ENCODE measurements at regions not wholly inside any gene's neighbourhood (a gene's known extent, or its start where the extent isn't known, plus 50 kb on each side); places are given as distances from the start of the nearest gene placed in this dataset.
"Not testable (repeated sequence)": the region's sequence is repeated elsewhere in the genome, so short reads cannot be mapped to it uniquely, and the experiment has no call there.

- WGBS, 2 donors = 76 to 78% methylated on average over 6 of the region's 6 CpGs
- no peaks in the 10 kb centered on the region for H3K36me3 ChIP-seq
- intact Hi-C loops (cut with DNase I) = no loop called here
- H3K27ac ChIP-seq = no peak overlapping the region
- no peak overlapping the region for H3K4me3 ChIP-seq
- DNase-seq = no peak
- H3K4me1 ChIP-seq = no peaks in the 10 kb centered on the region
- TF ChIP-seq POLR2A (IDR thresholded peaks at IDR 0.05) = no peak
- TF ChIP-seq EP300 (IDR thresholded peaks at IDR 0.05) = no peak
- TF ChIP-seq, protein P1, sequence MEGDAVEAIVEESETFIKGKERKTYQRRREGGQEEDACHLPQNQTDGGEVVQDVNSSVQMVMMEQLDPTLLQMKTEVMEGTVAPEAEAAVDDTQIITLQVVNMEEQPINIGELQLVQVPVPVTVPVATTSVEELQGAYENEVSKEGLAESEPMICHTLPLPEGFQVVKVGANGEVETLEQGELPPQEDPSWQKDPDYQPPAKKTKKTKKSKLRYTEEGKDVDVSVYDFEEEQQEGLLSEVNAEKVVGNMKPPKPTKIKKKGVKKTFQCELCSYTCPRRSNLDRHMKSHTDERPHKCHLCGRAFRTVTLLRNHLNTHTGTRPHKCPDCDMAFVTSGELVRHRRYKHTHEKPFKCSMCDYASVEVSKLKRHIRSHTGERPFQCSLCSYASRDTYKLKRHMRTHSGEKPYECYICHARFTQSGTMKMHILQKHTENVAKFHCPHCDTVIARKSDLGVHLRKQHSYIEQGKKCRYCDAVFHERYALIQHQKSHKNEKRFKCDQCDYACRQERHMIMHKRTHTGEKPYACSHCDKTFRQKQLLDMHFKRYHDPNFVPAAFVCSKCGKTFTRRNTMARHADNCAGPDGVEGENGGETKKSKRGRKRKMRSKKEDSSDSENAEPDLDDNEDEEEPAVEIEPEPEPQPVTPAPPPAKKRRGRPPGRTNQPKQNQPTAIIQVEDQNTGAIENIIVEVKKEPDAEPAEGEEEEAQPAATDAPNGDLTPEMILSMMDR (IDR thresholded peaks at IDR 0.05) = no peak
- H3K27me3 ChIP-seq = no peaks in the 10 kb centered on the region
- no peaks in the 10 kb centered on the region for H3K9me3 ChIP-seq
Observed at GRCh38 chr12:9363145-9363544, 154.9 kb upstream of the PZP start.

- intact Hi-C loops (cut with DNase I) = no loop called here
- WGBS, 2 donors = 78 to 81% methylated on average over 12 of the region's 12 CpGs
- Histone ChIP-seq H3K27ac (no peak overlapping the region), H3K27me3 (no peaks in the 10 kb centered on the region), H3K36me3 (no peaks in the 10 kb centered on the region), H3K9me3 (no peaks in the 10 kb centered on the region), H3K4me3 (no peak overlapping the region), H3K4me1 (no peaks in the 10 kb centered on the region)
- no peak for DNase-seq
- TF ChIP-seq POLR2AphosphoS5 (IDR thresholded peaks at IDR 0.05) (no peak), POLR2A (IDR thresholded peaks at IDR 0.05) (no peak), EP300 (IDR thresholded peaks at IDR 0.05) (no peak)
- TF ChIP-seq, protein P1 (IDR thresholded peaks at IDR 0.05) = no peak
Observed at GRCh38 chr12:9361879-9362326, 153.7 kb upstream of the PZP start.

DNA sequence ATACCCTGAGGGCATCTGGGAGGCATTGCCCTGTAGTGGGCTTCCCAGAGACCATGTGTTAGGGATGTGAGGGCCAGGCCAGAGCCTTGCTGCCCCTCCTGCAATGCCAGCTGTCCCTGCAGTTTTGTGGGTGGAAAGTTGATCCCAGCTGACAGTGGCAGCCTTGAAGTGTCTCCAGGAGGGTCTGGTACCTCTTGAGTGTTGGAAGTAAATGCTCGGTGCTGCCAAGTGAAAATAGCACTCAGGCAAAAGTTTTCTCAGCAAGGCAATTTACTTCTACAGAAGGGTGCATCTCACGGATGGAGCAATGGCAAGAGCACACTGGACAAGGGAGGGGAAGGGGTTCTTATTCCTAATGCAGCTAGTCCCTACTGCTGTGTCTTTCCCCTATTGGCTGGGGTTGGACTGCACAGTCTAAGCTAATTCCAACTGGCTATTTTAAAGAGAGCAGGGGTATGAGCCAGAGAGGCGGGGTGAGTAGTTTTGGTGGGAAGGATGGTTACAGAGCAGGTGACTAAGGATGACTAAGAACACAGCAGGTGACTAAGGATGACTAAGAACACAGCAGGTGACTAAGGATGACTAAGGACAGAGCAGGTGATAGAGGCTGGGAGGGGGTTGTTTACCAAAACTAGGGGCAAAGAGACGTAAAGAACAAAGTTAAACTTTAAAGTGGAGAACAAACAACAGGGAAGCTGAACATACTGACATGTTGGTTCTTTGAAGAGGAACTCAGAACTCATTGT lies 146.0 kb upstream of the PZP start:
- Histone ChIP-seq H3K9me3 (peaks cover 0 to 19% (median 13%) of the 10 kb centered on the region in 4 donors), H3K4me1 (peaks cover 0 to 15% (median 3%) of the 10 kb centered on the region in 4 donors)
- H3K27ac ChIP-seq; H3K4me3 ChIP-seq; DNase-seq; H3K27me3 ChIP-seq; H3K36me3 ChIP-seq; intact Hi-C loops (cut with DNase I): not testable (repeated sequence)
- WGBS, 2 donors = 75 to 83% methylated on average over 4 of the region's 4 CpGs

- peaks cover 0 to 15% (median 3%) of the 10 kb centered on the region in 4 donors for H3K4me1 ChIP-seq
- intact Hi-C loops (cut with DNase I) = no loop called here
- peak overlapping the region in 1 of 4 donors; percentile 55 for H3K27ac ChIP-seq
- no peak for TF ChIP-seq POLR2A (IDR thresholded peaks at IDR 0.05)
- TF ChIP-seq EP300 (IDR thresholded peaks at IDR 0.05) = no peak
- TF ChIP-seq POLR2AphosphoS5 (IDR thresholded peaks at IDR 0.05) = no peak
- TF ChIP-seq, protein P1 (IDR thresholded peaks at IDR 0.05) = no peak
- H3K36me3 ChIP-seq = no peaks in the 10 kb centered on the region
- H3K9me3 ChIP-seq = peaks cover 0 to 19% (median 13%) of the 10 kb centered on the region in 4 donors
- no peaks in the 10 kb centered on the region for H3K27me3 ChIP-seq
- no peak for DNase-seq
- no peak overlapping the region for H3K4me3 ChIP-seq
- 90 to 95% methylated on average over 2 of the region's 2 CpGs for WGBS, 2 donors
Observed at GRCh38 chr12:9351136-9351535, 142.9 kb upstream of the PZP start.

GRCh38 chr12:9349888-9350885 lies 142.0 kb upstream of the PZP start:
- no peak for DNase-seq
- H3K4me1 ChIP-seq = peaks cover 0 to 15% (median 3%) of the 10 kb centered on the region in 4 donors
- WGBS, 2 donors = 58 to 60% methylated on average over 16 of the region's 16 CpGs
- intact Hi-C loops (cut with DNase I) = no loop called here
- peak overlapping the region in 2 of 4 donors; percentile 55 to 65 for H3K27ac ChIP-seq
- no peaks in the 10 kb centered on the region for H3K36me3 ChIP-seq
- no peaks in the 10 kb centered on the region for H3K27me3 ChIP-seq
- H3K4me3 ChIP-seq = no peak overlapping the region
- H3K9me3 ChIP-seq = peaks cover 0 to 19% (median 13%) of the 10 kb centered on the region in 4 donors
- TF ChIP-seq POLR2AphosphoS5 (IDR thresholded peaks at IDR 0.05) (no peak), POLR2A (IDR thresholded peaks at IDR 0.05) (no peak), EP300 (IDR thresholded peaks at IDR 0.05) (no peak)
- TF ChIP-seq, protein P1 (IDR thresholded peaks at IDR 0.05) = no peak
